ENCODE measurements at regions not wholly inside any gene's neighbourhood (a gene's known extent, or its start where the extent isn't known, plus 50 kb on each side); places are given as distances from the start of the nearest gene placed in this dataset.

- FAIRE-seq (no peak), DNase-seq (ENCODE audit: low read depth, low spot score) (no peak), ATAC-seq (no peak)
- RAD21 ChIA-PET (ENCODE audit: unreplicated experiment) = no interaction called here
- Histone ChIP-seq H2AFZ (ENCODE audit: control insufficient read depth, low read depth, low read length) (no peak overlapping the region), H3K9ac (ENCODE audit: control insufficient read depth, insufficient read depth, low read length) (no peak overlapping the region), H3K27me3 (replicated peaks in 1 of 2; ENCODE audit: control insufficient read depth in 2 of 2, insufficient read depth in 2 of 2, low read length in 1 of 2) (no peaks in the 10 kb centered on the region), H3K4me3 (no peak overlapping the region), H4K20me1 (ENCODE audit: control insufficient read depth, insufficient read depth) (no peaks in the 10 kb centered on the region), H3K9me3 (replicated peaks; ENCODE audit: control insufficient read depth, insufficient read depth, low read length) (no peaks in the 10 kb centered on the region), H3K27ac (ENCODE audit: control insufficient read depth, insufficient read depth) (no peak overlapping the region), H3K4me2 (ENCODE audit: control insufficient read depth, insufficient read depth) (no peak overlapping the region), H3K79me2 (ENCODE audit: control insufficient read depth, insufficient read depth, low read length) (no peaks in the 10 kb centered on the region), H3K4me1 (ENCODE audit: control insufficient read depth, insufficient read depth, low read length) (no peaks in the 10 kb centered on the region), H3K36me3 (ENCODE audit: control insufficient read depth in 2 of 2, insufficient read depth in 2 of 2, low read length in 1 of 2) (no peaks in the 10 kb centered on the region)
- SMC1A ChIA-PET (ENCODE audit: uncharacterized antibody, unreplicated experiment) = no interaction called here
- no TSS peak for BruUV-seq (replicated peaks)
- CTCF ChIA-PET = no interaction called here
- in situ Hi-C loops (cut with MboI) (no loop called here), intact Hi-C loops (cut with micrococcal nuclease; ENCODE audit: unreplicated experiment) (no loop called here)
- POLR2A ChIA-PET = no interaction called here
- no peak for TF ChIP-seq IKZF2 (IDR thresholded peaks at IDR 0.05)
- TF ChIP-seq EED (IDR thresholded peaks at IDR 0.05; ENCODE audit: low read depth) = no peak
- no peak for TF ChIP-seq MLLT1 (IDR thresholded peaks at IDR 0.05)
- TF ChIP-seq SMC3 (IDR thresholded peaks at IDR 0.05; ENCODE audit: borderline replicate concordance, low read length) = no peak
- TF ChIP-seq ZZZ3 (IDR thresholded peaks at IDR 0.05; ENCODE audit: control insufficient read depth, insufficient read length, low read depth) = no peak
- TF ChIP-seq IRF3 (IDR thresholded peaks at IDR 0.05) = no peak
- no peak for TF ChIP-seq E2F8 (IDR thresholded peaks at IDR 0.05; ENCODE audit: low read depth, partially characterized antibody)
- TF ChIP-seq CTCF (IDR thresholded peaks at IDR 0.05 in 2 of 3, conservative IDR thresholded peaks at IDR 0.05 in 1 of 3; ENCODE audit: control insufficient read depth in 2 of 3, extremely low read depth in 1 of 3, insufficient read depth in 1 of 3, low read depth in 3 of 3, low read length in 3 of 3) = no peak
- no peak for TF ChIP-seq WRNIP1 (IDR thresholded peaks at IDR 0.05; ENCODE audit: borderline replicate concordance, low read depth, low read length)
- TF ChIP-seq PAX8 (IDR thresholded peaks at IDR 0.05) = no peak
- TF ChIP-seq E4F1 (IDR thresholded peaks at IDR 0.05; ENCODE audit: borderline replicate concordance, partially characterized antibody) = no peak
- no peak for TF ChIP-seq YY1 (IDR thresholded peaks at IDR 0.05; ENCODE audit: low read depth, low read length)
- no peak for TF ChIP-seq EZH2 (IDR thresholded peaks at IDR 0.05; ENCODE audit: borderline replicate concordance, control insufficient read depth, low read depth, low read length)
- no peak for TF ChIP-seq GABPA (IDR thresholded peaks at IDR 0.05; ENCODE audit: low read depth)
Measured at GRCh38 chr6:92504509-92504908, 914.9 kb downstream of the EPHA7 start.

Measured in GM12878 (cell line).